ENCODE measurements at regions not wholly inside any gene's neighbourhood (a gene's known extent, or its start where the extent isn't known, plus 50 kb on each side); places are given as distances from the start of the nearest gene placed in this dataset.

DNA sequence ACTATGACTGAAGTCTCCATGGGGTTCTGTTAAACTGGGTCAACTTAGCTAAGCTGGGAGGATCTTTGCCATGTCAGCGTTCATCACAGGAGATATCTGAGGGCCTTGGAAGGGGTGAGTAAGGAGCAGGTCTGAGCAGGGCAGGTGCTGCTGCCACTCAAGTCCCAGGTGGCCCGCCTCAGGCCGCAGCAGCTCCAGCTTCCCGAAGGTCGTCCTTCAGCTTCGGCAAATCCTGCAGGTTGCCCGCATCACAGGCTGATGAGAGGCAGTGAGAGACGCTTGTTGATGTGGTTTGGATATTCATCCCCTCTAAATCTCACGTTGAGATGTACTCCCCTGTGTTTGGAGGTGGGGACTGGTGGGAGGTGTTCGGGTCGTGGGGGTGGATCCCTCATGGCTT lies 166.6 kb downstream of the VAPA start:
- TF ChIP-seq, protein P1, sequence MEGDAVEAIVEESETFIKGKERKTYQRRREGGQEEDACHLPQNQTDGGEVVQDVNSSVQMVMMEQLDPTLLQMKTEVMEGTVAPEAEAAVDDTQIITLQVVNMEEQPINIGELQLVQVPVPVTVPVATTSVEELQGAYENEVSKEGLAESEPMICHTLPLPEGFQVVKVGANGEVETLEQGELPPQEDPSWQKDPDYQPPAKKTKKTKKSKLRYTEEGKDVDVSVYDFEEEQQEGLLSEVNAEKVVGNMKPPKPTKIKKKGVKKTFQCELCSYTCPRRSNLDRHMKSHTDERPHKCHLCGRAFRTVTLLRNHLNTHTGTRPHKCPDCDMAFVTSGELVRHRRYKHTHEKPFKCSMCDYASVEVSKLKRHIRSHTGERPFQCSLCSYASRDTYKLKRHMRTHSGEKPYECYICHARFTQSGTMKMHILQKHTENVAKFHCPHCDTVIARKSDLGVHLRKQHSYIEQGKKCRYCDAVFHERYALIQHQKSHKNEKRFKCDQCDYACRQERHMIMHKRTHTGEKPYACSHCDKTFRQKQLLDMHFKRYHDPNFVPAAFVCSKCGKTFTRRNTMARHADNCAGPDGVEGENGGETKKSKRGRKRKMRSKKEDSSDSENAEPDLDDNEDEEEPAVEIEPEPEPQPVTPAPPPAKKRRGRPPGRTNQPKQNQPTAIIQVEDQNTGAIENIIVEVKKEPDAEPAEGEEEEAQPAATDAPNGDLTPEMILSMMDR (conservative IDR thresholded peaks at IDR 0.05; ENCODE audit: low read length), result no peak
- no peak for TF ChIP-seq EZH2phosphoT487 (IDR thresholded peaks at IDR 0.05; ENCODE audit: borderline replicate concordance)
- no peaks in the 10 kb centered on the region for H3K79me2 ChIP-seq (ENCODE audit: insufficient read depth, low read length)
- no peak overlapping the region for H3K4me2 ChIP-seq (ENCODE audit: low read depth, low read length, poor library complexity, severe bottlenecking)
- H3K9ac ChIP-seq (ENCODE audit: low read depth, low read length, poor library complexity, severe bottlenecking), result no peak overlapping the region
- no peaks in the 10 kb centered on the region for H3F3A ChIP-seq (ENCODE audit: low read depth)
- H3K27me3 ChIP-seq (ENCODE audit: insufficient read depth, low read length, poor library complexity, severe bottlenecking), result no peaks in the 10 kb centered on the region
- H3K36me3 ChIP-seq (ENCODE audit: insufficient read depth, low read length), result no peaks in the 10 kb centered on the region
- no peaks in the 10 kb centered on the region for H3K9me2 ChIP-seq (replicated peaks; ENCODE audit: low read depth, low read length)
- no peak overlapping the region for H2AFZ ChIP-seq (ENCODE audit: low read length)
- no peak overlapping the region for H3K4me3 ChIP-seq (ENCODE audit: low read length, poor library complexity, severe bottlenecking)
- peaks cover 16% of the 10 kb centered on the region; the same call in 1 of the 2 replicates for H3K9me3 ChIP-seq (ENCODE audit: insufficient read depth, low read depth, low read length)
- no peaks in the 10 kb centered on the region for H4K20me1 ChIP-seq (ENCODE audit: insufficient read depth, low read length, poor library complexity, severe bottlenecking)
- H3K4me1 ChIP-seq (ENCODE audit: insufficient read depth, low read length, poor library complexity, severe bottlenecking), result no peaks in the 10 kb centered on the region

DNA sequence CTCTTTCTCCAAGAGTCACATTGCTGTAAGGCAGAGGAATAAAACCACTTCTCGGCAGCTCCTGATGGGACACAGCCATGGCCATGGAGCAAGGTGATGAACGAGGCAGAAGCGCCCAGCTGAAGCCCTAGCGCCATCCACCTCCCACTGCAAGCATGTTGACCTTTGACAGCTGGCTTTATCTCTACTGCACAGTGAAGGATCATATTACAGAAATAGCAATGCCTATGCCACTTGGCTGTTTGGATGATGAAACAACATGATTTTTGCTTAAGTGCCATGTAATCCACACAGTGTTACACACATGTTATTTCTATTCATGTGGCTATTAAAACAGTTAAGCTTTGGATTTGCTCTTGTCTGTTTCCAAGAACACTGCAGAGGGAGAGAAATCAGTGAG lies 167.7 kb downstream of the VAPA start:
- Histone ChIP-seq H3F3A (ENCODE audit: low read depth) (no peaks in the 10 kb centered on the region), H2AFZ (ENCODE audit: low read length) (no peak overlapping the region), H3K9me3 (ENCODE audit: insufficient read depth, low read depth, low read length) (peaks cover 16% of the 10 kb centered on the region; the same call in 1 of the 2 replicates), H3K9me2 (replicated peaks; ENCODE audit: low read depth, low read length) (no peaks in the 10 kb centered on the region), H3K4me2 (ENCODE audit: low read depth, low read length, poor library complexity, severe bottlenecking) (no peak overlapping the region), H3K9ac (ENCODE audit: low read depth, low read length, poor library complexity, severe bottlenecking) (no peak overlapping the region), H3K79me2 (ENCODE audit: insufficient read depth, low read length) (no peaks in the 10 kb centered on the region), H4K20me1 (ENCODE audit: insufficient read depth, low read length, poor library complexity, severe bottlenecking) (no peaks in the 10 kb centered on the region), H3K4me3 (ENCODE audit: low read length, poor library complexity, severe bottlenecking) (no peak overlapping the region), H3K4me1 (ENCODE audit: insufficient read depth, low read length, poor library complexity, severe bottlenecking) (no peaks in the 10 kb centered on the region), H3K36me3 (ENCODE audit: insufficient read depth, low read length) (no peaks in the 10 kb centered on the region), H3K27me3 (ENCODE audit: insufficient read depth, low read length, poor library complexity, severe bottlenecking) (no peaks in the 10 kb centered on the region)
- TF ChIP-seq EZH2phosphoT487 (IDR thresholded peaks at IDR 0.05; ENCODE audit: borderline replicate concordance), result no peak
- TF ChIP-seq, protein P1 (conservative IDR thresholded peaks at IDR 0.05; ENCODE audit: low read length), result no peak

DNA sequence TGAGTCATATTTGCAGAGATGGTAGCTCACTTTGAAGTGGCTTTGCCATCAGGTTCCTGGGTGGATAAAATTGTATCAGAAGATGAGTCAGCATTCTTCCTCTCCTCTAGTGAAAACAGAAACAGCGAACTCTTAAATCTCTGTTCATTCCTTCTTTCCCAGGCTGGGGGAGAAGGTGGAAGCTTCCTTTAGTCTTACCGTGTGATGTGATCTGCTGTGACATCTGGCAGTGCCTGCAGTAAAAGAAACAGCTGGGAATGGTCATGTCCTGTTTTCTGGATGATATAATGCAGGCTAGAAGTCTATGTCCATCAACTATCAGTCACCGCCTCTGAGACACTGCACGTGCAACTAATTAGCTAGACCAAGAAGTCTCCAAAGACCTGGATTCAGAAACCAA lies 171.6 kb downstream of the VAPA start:
- Histone ChIP-seq H3K4me3 (ENCODE audit: low read length, poor library complexity, severe bottlenecking) (no peak overlapping the region), H2AFZ (ENCODE audit: low read length) (no peak overlapping the region), H3K9me3 (ENCODE audit: insufficient read depth, low read depth, low read length) (peaks cover 16% of the 10 kb centered on the region; the same call in 1 of the 2 replicates), H3K9me2 (replicated peaks; ENCODE audit: low read depth, low read length) (no peaks in the 10 kb centered on the region), H3F3A (ENCODE audit: low read depth) (no peaks in the 10 kb centered on the region), H3K4me1 (ENCODE audit: insufficient read depth, low read length, poor library complexity, severe bottlenecking) (peaks cover 9% of the 10 kb centered on the region), H3K4me2 (ENCODE audit: low read depth, low read length, poor library complexity, severe bottlenecking) (no peak overlapping the region), H3K79me2 (ENCODE audit: insufficient read depth, low read length) (no peaks in the 10 kb centered on the region), H3K36me3 (ENCODE audit: insufficient read depth, low read length) (no peaks in the 10 kb centered on the region), H3K27me3 (ENCODE audit: insufficient read depth, low read length, poor library complexity, severe bottlenecking) (no peaks in the 10 kb centered on the region), H3K9ac (ENCODE audit: low read depth, low read length, poor library complexity, severe bottlenecking) (no peak overlapping the region), H4K20me1 (ENCODE audit: insufficient read depth, low read length, poor library complexity, severe bottlenecking) (no peaks in the 10 kb centered on the region)
- TF ChIP-seq, protein P1 (conservative IDR thresholded peaks at IDR 0.05; ENCODE audit: low read length), result no peak
- TF ChIP-seq EZH2phosphoT487 (IDR thresholded peaks at IDR 0.05; ENCODE audit: borderline replicate concordance), result no peak
